HuH-7 (cell line): ENCODE measurements at regions not wholly inside any gene's neighbourhood (a gene's known extent, or its start where the extent isn't known, plus 50 kb on each side); places are given as distances from the start of the nearest gene placed in this dataset.

ENCODE experiments used
- DNase-seq: peaks from one replicate; pipeline ENCODE4 v3.0.0; 2011; ENCODE audit warnings: low spot score

- DNase-seq = no peak
Observed at GRCh38 chr2:118565786-118566540, 281.5 kb downstream of the EN1 start.

GRCh38 chr2:118565301-118565700 is 282.1 kb downstream of the EN1 start:
- no peak for DNase-seq

DNA sequence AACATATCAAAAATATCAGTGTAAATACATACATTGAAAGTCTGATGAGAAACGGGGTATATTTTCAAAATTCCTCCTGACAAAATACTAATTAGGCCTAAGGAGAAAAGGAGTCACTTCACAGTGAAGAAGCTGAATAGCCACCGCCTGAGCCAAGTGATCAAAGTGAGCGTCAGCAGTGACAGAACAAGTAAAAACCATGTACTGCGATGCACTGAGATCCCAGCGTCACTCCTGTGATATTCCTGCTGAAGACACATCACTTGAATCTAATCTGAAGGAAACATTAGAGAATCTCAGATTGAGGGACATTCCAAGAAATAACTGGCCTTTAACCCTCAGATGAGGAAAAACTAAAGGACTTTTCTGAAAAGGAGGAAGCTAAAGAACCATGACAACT is 285.3 kb downstream of the EN1 start:
- no peak for DNase-seq

- no peak for DNase-seq
Observed at GRCh38 chr2:118558846-118559245, 288.6 kb downstream of the EN1 start.

- no peak for DNase-seq
Observed at GRCh38 chr2:118557791-118558190, 289.7 kb downstream of the EN1 start.

GRCh38 chr2:118557016-118557415 is 290.4 kb downstream of the EN1 start:
- no peak for DNase-seq

DNA sequence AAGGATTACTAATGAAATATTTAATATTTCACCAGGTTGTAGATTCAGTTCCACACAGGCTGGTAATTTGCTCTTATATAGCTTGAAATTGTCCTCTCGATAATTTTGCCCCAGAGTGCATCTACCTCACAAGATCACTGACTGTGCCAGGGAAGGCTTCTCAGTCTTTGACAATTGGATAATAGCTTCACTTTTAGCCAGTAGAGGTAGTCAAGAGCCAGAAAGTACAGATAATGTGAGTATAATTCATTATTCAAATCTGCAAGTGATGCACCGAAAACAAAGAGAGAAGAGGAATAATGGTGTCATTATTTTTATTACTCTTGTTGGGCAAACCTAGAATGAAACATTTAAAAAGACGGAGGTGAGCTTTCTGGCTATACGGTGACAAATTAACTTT is 292.8 kb downstream of the EN1 start:
- no peak for DNase-seq

DNA sequence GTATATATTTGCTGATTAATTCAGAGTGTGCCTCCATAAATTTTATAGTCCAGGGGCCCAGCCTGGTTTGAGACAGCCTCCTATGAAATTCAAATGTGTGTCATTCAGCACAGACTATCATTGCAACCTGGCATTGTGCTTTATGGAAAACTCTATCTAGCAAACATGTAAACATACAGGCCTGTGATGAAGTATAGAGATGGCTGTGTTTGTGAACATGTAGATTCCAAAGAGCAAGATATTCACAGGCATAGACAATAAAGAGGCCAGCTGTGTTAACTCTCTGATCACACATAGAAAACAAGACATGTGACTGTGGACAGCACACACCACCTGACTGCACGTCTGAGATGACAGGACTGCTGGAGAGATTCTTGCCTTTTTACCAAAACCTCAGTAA is 297.9 kb downstream of the EN1 start:
- DNase-seq = no peak

GRCh38 chr2:118548880-118549488 is 298.5 kb downstream of the EN1 start:
- no peak for DNase-seq

DNA sequence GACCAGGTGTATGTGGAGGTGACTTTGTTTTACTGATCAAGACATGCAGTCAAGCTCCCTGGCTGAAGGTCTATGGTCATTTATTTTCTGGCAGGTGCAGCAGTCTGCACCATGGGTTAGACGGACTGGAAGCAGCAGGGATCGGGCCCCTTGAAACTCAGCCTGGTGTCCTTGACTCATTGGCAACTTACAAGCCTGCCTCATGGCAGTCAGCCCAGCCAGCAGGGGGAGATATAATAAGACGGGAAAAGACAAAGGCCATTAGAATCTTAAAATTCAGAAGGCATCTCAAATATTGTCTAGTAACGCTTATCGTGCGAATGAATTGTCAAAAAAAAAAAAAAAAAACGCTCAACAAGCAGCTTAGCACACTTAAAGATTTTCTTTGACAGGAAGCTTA is 308.2 kb downstream of the EN1 start:
- peak; percentile 9 for DNase-seq

DNA sequence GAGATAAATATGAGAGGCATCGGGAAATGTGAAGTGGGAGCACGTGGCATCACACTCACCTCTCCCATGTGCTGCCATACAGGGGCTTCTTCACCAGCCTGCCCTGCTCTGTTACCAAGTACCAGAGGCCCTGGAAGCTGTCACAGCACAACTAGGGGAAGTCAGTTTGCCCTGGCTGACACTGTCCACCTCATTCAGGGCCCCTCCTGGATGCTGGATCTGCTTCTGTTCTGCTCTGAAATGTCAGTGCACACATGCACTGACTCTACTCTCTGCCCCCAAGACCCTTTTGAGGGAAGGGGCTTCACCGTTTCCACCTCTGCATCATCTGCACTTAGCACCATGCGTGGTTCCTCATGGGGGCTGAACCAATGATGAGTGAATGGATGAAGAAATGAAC is 311.1 kb downstream of the EN1 start:
- DNase-seq = no peak

GRCh38 chr2:118535818-118536212 is 311.6 kb downstream of the EN1 start:
- no peak for DNase-seq

DNA sequence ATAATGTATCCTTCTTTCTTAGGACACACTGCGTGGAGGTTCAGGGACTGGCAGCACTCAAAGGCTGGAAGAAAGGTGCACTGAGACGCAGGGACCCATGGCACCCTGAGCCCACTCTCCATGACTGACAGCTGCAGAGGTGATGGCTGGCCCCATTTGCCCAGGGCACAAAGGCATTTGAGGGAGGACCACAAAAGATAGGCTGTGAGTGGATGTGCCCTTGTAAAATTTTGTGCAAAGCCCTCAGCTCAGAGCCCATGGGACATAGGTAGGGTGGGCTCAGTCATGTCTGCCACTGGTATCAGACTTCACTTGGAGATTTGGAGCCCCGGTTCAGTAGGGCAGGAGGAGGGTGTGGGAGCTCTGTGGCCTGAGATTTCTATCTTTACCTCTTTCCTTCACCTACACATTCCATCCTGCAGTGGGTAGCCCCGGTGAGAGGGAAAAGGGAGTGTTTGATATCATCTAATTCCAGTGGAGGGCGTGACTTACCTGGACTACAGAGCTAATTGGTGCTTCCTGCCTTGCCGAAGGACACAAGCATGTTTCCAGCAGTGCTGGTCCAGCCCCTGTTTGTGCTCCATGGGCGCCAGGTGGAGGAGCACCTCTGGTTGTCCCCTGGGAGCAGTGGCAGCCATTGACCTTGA is 312.2 kb downstream of the EN1 start:
- DNase-seq = no peak

- no peak for DNase-seq
Observed at GRCh38 chr2:118530976-118531375, 316.5 kb downstream of the EN1 start.

GRCh38 chr2:118529908-118530599 is 317.4 kb downstream of the EN1 start:
- DNase-seq = no peak

GRCh38 chr2:118527571-118527970 is 319.9 kb downstream of the EN1 start:
- no peak for DNase-seq

GRCh38 chr2:118525346-118525745 is 322.1 kb downstream of the EN1 start:
- no peak for DNase-seq

- DNase-seq = no peak
Observed at GRCh38 chr2:118524911-118525310, 322.5 kb downstream of the EN1 start.

DNA sequence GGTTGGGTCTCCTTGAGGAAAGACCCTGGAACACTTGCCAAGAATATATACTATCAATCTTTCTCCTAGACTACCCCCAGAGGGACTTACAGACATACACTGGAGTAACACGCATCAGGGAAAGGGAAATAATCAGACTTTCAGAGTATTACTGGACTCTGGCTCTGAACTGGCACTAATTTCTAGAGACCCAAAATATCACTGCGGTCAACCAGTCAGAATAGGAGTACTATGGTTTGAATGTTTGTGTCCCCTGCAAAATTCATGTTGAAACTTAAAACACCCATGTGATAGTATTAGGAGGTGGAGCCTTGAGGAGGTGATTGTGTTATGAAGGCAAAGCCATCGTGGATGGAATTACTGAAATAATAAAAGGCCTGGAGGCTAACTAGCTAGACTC is 323.7 kb downstream of the EN1 start:
- no peak for DNase-seq

DNA sequence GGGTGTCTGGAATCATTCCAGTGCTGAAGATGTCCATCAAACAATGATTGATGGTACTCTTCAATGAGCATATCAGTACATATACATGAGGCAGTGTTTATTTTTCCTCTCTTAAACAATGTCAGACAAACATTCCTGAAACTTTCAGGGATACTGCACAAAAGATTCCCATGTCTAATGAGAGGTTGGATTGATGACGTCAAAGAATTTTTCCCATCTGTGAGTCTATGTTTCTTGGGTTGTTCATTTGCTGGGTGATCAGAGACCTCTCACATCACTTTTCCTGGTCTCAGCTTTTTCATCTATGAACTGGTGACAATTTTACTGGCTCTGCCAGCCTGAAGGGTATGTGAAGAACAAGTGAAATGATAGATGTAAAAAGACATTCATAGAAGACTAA is 325.5 kb downstream of the EN1 start:
- DNase-seq = no peak

GRCh38 chr2:118521272-118521671 is 326.2 kb downstream of the EN1 start:
- no peak for DNase-seq

DNA sequence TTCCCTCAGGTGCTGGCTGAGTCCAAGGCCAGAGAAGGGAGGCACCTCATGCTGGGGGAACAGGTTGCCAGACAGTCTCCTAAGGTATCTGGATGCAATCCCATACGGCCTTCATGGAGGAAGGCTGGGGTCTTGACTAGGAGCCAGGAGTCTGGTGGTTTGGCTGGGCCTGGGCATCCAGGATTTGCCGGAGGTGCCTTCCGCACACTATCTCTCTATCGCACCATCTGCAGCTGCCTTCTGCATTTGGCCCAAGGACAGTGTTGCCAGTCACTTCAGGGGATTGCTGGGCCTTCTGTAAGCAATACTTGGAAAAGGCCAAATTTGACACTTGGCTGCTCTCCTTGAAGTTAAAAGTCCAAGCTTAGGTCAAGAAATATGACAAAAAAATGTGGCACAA is 327.2 kb downstream of the EN1 start:
- no peak for DNase-seq

DNA sequence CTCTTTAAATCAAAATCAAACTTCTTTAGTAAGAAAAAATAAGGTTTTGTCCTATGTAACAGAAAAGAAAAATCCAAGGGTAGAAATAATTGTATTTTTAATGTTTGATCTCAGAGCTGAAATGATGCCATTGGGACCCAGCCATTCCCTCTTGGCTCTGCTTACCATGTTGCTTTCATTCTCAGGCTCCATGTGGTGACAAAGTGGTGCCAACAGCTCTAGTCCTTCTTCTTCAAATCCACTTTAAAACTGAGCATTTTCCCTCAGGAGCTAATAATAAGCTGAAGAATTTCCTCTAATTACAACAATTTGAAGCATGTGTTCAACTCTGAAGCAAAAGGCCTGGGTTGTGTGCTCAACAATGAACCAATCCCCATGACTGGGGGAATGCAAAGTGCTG is 327.9 kb downstream of the EN1 start:
- DNase-seq = no peak
